Activated CD4-positive, alpha-beta T cell treated with anti-CD3 and anti-CD28 coated beads, Interleukin-2, amount 50 U/mL, for 24 hours (primary cell): ENCODE measurements at regions not wholly inside any gene's neighbourhood (a gene's known extent, or its start where the extent isn't known, plus 50 kb on each side); places are given as distances from the start of the nearest gene placed in this dataset.

ENCODE experiments used
- DNase-seq, 2 donors: peaks; one replicate each; pipeline ENCODE4 v3.0.0-alpha.2; 2020; ENCODE audit warnings: low read depth in 1 of 2, low spot score in 1 of 2

- DNase-seq, result no peak
These were observed 65.5 kb downstream of the ADRA2C start for GRCh38 chr4:3831529-3832150.

- DNase-seq, result no peak
These were observed 66.5 kb downstream of the ADRA2C start for GRCh38 chr4:3832536-3833220.

GRCh38 chr4:3833326-3833989 lies 67.3 kb downstream of the ADRA2C start:
- DNase-seq, result no peak

- no peak for DNase-seq
These were observed 68.0 kb downstream of the ADRA2C start for GRCh38 chr4:3834186-3834662.

GRCh38 chr4:3834663-3835521 lies 68.7 kb downstream of the ADRA2C start:
- no peak for DNase-seq

- no peak for DNase-seq
These were observed 69.6 kb downstream of the ADRA2C start for GRCh38 chr4:3835527-3836405.

- DNase-seq, result no peak
These were observed 70.2 kb downstream of the ADRA2C start for GRCh38 chr4:3836406-3836755.

GRCh38 chr4:3836756-3837601 lies 70.8 kb downstream of the ADRA2C start:
- DNase-seq, result no peak

- no peak for DNase-seq
These were observed 72.5 kb downstream of the ADRA2C start for GRCh38 chr4:3838437-3839380.

- no peak for DNase-seq
These were observed 79.0 kb downstream of the ADRA2C start for GRCh38 chr4:3845094-3845743.

GRCh38 chr4:3845744-3846429 lies 79.7 kb downstream of the ADRA2C start:
- DNase-seq, result no peak

GRCh38 chr4:3847211-3847940 lies 81.2 kb downstream of the ADRA2C start:
- no peak for DNase-seq

- DNase-seq, result no peak
These were observed 82.1 kb downstream of the ADRA2C start for GRCh38 chr4:3848323-3848722.

GRCh38 chr4:3849140-3849539 lies 83.0 kb downstream of the ADRA2C start:
- DNase-seq, result no peak

GRCh38 chr4:3850128-3850527 lies 83.9 kb downstream of the ADRA2C start:
- no peak for DNase-seq

- no peak for DNase-seq
These were observed 85.0 kb downstream of the ADRA2C start for GRCh38 chr4:3851211-3851610.

GRCh38 chr4:3851881-3852280 lies 85.7 kb downstream of the ADRA2C start:
- no peak for DNase-seq
